ENCODE measurements at regions not wholly inside any gene's neighbourhood (a gene's known extent, or its start where the extent isn't known, plus 50 kb on each side); places are given as distances from the start of the nearest gene placed in this dataset.
"Not testable (repeated sequence)": the region's sequence is repeated elsewhere in the genome, so short reads cannot be mapped to it uniquely, and the experiment has no call there.

DNA sequence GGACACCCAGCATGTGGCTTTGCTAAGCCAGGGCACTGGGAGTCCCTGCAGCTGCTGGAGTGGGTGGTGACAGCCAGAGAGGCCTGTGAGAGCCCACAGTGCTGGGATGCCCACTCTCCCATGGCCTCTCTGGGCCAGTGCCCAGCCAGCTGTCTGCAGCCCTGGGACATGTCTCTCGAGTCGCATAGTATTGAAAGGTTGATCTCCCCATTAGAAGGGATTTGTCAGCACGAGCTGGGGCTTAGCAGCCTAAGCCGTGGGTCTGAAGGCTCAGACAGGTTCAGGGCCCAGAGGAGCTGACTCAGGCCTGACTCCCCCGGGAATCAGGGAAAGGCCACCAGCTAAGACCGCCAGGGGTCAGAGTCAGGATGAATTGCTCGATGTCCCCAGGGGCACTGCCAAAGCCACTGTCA, 53.5 kb downstream of the FOXD2 start:
- TF ChIP-seq, protein P1, sequence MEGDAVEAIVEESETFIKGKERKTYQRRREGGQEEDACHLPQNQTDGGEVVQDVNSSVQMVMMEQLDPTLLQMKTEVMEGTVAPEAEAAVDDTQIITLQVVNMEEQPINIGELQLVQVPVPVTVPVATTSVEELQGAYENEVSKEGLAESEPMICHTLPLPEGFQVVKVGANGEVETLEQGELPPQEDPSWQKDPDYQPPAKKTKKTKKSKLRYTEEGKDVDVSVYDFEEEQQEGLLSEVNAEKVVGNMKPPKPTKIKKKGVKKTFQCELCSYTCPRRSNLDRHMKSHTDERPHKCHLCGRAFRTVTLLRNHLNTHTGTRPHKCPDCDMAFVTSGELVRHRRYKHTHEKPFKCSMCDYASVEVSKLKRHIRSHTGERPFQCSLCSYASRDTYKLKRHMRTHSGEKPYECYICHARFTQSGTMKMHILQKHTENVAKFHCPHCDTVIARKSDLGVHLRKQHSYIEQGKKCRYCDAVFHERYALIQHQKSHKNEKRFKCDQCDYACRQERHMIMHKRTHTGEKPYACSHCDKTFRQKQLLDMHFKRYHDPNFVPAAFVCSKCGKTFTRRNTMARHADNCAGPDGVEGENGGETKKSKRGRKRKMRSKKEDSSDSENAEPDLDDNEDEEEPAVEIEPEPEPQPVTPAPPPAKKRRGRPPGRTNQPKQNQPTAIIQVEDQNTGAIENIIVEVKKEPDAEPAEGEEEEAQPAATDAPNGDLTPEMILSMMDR (IDR thresholded peaks at IDR 0.05): no peak
- DNase-seq (ENCODE audit: low spot score in 2 of 2): no peak
- H3K4me3 ChIP-seq: no peak overlapping the region
- H3K27ac ChIP-seq: no peak overlapping the region
- no peaks in the 10 kb centered on the region for H3K36me3 ChIP-seq
- no peaks in the 10 kb centered on the region for H3K9me3 ChIP-seq
- intact Hi-C loops (cut with DNase I): no loop called here
- H3K4me1 ChIP-seq: no peaks in the 10 kb centered on the region
- no peaks in the 10 kb centered on the region for H3K27me3 ChIP-seq

DNA sequence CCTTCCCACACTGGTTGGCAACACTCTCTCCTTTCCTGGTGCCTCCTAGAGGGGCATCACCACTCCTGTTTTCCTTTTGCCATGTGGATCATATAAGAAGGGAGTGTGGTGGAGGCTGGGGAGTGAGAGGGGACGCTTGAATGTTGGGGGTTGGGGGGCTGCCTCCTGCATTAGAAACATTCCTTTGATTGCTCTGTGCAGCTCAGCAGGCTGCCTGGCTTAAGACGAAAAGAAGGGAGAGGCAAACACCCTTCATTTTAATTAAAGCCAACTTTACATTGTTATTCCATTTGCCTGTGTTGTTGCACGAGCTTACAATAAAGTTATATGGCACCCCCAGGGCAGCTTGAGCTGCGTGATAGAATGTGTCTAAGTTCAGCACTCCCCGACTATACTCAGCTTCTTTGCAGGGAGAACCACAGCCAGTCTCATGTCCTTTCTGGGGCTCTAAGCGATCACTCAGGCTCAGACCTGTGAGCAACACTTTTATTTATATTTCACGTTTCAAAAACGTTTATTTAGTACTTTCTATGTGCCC, 57.4 kb downstream of the FOXD2 start:
- TF ChIP-seq, protein P1 (IDR thresholded peaks at IDR 0.05): no peak
- Histone ChIP-seq H3K9me3 (no peaks in the 10 kb centered on the region), H3K36me3 (no peaks in the 10 kb centered on the region), H3K27ac (no peak overlapping the region), H3K4me3 (no peak overlapping the region), H3K4me1 (no peaks in the 10 kb centered on the region), H3K27me3 (no peaks in the 10 kb centered on the region)
- no peak for DNase-seq (ENCODE audit: low spot score in 2 of 2)
- intact Hi-C loops (cut with DNase I): no loop called here

DNA sequence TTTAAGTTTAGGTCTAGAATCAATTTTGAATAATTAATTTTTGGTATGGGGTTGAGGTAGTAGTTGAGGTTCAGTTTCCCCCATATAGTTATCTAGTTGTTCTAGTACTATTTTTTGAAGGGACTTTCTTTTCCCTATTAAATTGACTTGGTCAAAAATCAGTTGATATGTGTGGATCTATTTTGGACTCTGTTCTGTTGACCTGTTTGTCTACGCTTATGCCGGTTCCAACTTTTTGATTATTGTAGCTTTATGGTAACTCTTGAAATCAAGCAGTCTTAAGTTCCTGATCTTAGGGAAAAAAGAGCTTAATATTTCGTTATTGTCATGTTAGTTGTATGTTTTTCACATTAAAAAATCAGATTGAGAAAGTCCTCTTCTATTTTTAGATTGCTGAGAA, 60.7 kb downstream of the FOXD2 start:
- H3K36me3 ChIP-seq: no peaks in the 10 kb centered on the region
- H3K9me3 ChIP-seq: no peaks in the 10 kb centered on the region
- TF ChIP-seq, protein P1 (IDR thresholded peaks at IDR 0.05): no peak
- H3K27ac ChIP-seq: no peak overlapping the region
- no peaks in the 10 kb centered on the region for H3K27me3 ChIP-seq
- no peak overlapping the region for H3K4me3 ChIP-seq
- H3K4me1 ChIP-seq: no peaks in the 10 kb centered on the region
- no peak for DNase-seq (ENCODE audit: low spot score in 2 of 2)
- intact Hi-C loops (cut with DNase I): no loop called here

DNA sequence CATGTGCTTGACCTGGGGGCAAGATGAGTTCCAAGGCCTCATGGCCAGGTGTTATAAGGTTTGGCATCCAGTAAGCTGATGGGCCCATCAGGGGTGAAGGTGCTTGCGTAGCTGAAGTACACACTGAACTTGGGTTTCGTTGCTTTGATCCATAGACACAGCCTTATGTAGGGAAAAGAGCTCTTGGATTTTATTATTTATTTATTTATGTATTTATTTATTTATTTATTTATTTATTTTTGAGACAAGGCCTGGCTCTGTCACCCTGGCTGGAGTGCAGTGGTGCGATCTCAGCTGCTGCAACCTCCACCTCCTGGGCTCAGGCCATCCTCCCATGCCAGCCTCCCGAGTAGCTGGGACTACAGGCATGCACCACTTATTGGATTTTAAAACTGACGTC, 63.2 kb downstream of the FOXD2 start:
- no peaks in the 10 kb centered on the region for H3K4me1 ChIP-seq
- H3K36me3 ChIP-seq: no peaks in the 10 kb centered on the region
- H3K9me3 ChIP-seq: no peaks in the 10 kb centered on the region
- TF ChIP-seq, protein P1 (IDR thresholded peaks at IDR 0.05): no peak
- H3K4me3 ChIP-seq: no peak overlapping the region
- no peak overlapping the region for H3K27ac ChIP-seq
- intact Hi-C loops (cut with DNase I): no loop called here
- DNase-seq (ENCODE audit: low spot score in 2 of 2): no peak
- H3K27me3 ChIP-seq: no peaks in the 10 kb centered on the region

DNA sequence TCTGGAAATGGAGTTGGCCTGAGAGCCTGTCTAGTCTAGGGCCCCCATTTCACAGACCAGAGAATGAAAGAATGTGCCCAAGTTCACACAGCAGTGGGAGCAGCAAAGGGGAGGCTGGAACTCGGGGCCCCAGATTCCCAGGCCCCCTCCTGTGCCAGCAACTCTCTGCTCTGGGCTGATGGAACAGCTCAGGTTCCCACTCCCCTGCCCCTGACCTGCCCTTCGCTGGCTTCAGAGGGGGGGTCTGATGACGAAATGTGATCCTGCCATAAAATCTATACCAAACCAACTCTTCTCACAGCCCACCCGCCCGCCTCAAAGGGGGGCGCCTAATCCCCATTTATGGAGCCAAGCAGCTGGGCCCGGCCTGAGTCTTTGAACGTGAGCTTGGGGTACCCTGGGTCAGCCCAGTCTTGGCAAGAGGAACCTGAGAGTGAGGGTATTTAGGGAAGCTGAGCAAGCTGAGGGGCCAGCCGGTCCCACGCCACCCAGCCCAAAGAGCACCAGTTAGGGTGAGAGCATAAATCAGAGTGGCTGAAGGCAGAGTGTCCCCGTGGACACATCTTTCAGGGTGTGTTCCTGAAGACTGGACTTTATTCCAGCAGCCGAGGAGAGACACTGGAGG, 65.0 kb downstream of the FOXD2 start:
- peaks cover 2 to 3% of the 10 kb centered on the region in 2 donors for H3K4me1 ChIP-seq
- H3K27ac ChIP-seq: no peak overlapping the region
- no peak overlapping the region for H3K4me3 ChIP-seq
- no peak for DNase-seq (ENCODE audit: low spot score in 2 of 2)
- intact Hi-C loops (cut with DNase I): loop anchor here (2.0 kb wide), 1 partner anchor 208 kb away; no protein-coding TSS in a partner anchor
- TF ChIP-seq, protein P1 (IDR thresholded peaks at IDR 0.05): no peak
- H3K9me3 ChIP-seq: no peaks in the 10 kb centered on the region
- no peaks in the 10 kb centered on the region for H3K27me3 ChIP-seq
- no peaks in the 10 kb centered on the region for H3K36me3 ChIP-seq

DNA sequence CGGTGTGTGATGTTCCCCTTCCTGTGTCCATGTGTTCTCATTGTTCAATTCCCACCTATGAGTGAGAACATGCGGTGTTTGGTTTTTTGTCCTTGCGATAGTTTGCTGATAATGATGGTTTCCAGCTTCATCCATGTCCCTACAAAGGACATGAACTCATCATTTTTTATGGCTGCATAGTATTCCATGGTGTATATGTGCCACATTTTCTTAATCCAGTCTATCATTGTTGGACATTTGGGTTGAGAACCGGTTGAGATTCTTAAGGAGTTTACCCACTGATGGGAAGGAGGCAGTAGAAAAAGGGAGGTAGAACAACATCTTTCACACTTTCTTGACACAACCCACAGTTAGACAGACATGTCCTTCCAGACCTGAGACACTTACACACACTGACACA, 67.0 kb downstream of the FOXD2 start:
- H3K4me3 ChIP-seq; intact Hi-C loops (cut with DNase I); DNase-seq (ENCODE audit: low spot score in 2 of 2); H3K36me3 ChIP-seq; H3K27ac ChIP-seq; H3K9me3 ChIP-seq; H3K27me3 ChIP-seq: not testable (repeated sequence)
- peaks cover 6 to 15% of the 10 kb centered on the region in 2 donors for H3K4me1 ChIP-seq

Data from ascending aorta (tissue), 2 donors.